GM21381 (cell line): ENCODE measurements at regions not wholly inside any gene's neighbourhood (a gene's known extent, or its start where the extent isn't known, plus 50 kb on each side); places are given as distances from the start of the nearest gene placed in this dataset.

Experiments used
- ATAC-seq: cut with Tn5 transposase; IDR thresholded peaks from one replicate; pipeline ENCODE4 v1.9.1; 2021; ENCODE audit warnings: mild to moderate bottlenecking, moderate library complexity; ENCODE audit not compliant: unreplicated experiment

DNA sequence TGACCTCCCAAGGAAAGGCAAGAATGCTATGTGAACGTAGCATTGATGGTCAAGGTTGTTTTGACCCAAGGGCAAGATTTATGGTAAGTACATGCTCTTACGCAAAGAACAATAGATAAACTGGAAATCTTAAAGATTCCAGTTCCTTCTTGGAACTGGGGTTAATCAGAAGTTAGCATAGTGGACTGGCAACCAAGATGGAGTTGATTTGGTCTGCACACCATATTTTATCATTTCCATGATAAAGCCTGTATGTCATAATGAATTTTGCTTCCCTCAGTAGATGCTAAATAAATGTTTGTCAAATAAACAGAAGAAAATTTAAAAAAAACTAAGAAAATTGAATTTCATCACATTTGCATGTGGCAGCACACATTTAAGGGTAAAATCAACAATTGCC, 242.4 kb upstream of the MEF2C start:
- no peak for ATAC-seq

DNA sequence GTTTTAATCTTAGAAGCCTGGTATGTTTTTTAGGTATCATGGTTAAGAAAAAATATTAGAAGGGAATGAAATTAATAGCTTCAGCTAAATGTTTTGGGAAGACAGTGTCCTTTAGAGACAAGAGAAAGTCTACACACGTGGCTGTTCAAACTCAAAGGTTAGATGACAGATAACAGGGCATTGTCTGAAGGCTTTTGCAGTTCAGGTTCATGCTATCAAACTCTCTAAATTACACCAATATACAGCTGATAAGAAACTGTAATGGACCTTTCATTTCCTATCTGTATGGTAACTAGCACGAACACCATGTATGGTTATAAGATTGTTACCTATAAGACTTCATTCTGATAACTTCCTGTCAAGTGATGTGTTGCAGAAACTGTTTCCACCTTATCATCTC, 240.6 kb upstream of the MEF2C start:
- ATAC-seq, result no peak

DNA sequence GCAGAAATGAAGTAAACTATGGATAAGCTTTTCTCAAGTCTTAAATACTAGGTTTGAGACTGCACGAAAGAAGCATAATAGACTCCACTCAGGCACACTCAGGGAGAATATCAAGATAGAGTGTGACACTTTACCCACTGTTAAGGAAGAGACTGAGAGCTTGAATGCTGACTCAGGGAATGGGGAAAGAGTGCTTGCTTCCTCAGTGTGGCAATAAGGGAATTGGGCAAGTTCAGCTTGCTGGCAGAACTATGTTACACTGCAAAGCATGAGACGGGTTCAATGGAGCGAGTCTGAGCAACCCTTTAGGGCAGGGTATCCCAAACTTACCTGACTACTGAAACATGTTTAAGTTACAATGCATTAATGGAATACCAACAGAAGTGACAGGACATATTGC, 237.7 kb upstream of the MEF2C start:
- no peak for ATAC-seq

DNA sequence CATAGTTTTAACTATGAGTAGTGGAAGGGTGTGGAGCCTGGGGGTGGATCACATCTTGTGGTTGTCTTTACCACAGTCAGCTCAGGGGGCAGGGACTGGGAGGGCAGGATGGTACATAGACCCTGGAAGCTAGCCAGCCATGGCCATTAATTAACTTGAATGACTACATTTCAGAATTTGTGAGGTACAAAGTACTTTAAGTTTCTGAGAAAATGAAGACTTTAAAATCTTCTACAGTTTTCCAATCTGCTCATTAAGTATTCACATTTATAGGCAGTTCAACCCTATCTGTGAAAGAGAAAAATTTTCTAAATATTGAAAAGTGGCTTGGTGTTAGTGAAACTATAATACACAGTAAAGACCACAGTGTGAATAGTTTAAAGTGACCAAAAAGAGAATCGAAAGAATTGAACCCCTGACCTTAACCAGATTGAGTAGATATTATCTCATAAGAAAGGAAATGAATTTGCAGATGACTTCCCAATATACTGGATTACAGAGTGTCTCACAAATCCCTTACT, 234.2 kb upstream of the MEF2C start:
- peak; percentile 95 for ATAC-seq

DNA sequence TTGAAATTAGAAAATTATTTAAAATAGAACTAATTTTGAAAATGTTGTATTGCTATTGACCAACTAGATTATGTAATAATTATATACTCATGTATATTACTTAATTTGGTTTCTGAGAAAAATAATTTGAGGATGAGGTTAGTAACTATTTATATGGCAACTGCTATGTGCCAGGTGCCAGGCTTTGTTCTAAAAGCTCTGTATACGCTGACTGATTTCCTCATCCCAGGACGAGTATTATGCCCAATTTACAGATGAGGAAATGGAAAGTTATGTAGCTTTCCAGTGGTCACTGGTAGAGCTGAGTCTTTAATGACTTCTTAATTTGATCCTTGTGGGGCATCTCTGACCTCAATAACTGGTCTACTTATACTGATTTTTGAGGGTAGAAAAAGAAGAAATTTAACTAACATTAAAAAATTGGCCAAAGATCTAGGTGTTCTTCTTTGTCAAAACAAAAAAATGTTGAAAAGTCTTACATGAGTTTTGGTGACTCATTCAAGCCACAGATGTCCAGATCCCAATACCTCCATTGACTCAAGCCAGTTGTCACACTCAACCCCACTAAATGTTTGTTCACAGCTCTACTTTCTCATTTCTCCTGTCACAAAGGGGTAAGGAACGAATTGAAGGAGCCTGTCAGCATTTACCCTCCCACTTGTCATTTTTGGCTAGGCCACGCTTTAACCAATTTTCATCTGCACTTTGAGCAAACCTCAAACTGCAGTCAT, 228.1 kb upstream of the MEF2C start:
- no peak for ATAC-seq

DNA sequence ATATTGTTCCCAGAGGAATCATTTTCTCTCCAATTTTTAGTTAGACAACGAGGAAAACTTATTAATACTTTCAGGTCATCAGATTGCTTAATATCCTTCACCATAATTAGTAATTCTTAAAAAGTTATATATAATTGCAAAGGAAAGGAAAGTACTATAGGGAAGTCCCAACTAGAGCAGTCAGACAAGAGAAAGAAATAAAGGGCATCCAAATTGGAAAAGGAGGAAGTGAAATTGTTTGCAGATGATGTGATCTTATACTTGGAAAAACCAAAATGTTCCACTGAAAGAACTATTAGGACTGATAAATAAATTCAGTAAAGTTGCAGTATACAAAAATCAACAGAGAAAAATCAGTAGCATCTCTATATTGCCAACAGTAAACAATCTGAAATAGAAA, 223.5 kb upstream of the MEF2C start:
- ATAC-seq, result no peak

DNA sequence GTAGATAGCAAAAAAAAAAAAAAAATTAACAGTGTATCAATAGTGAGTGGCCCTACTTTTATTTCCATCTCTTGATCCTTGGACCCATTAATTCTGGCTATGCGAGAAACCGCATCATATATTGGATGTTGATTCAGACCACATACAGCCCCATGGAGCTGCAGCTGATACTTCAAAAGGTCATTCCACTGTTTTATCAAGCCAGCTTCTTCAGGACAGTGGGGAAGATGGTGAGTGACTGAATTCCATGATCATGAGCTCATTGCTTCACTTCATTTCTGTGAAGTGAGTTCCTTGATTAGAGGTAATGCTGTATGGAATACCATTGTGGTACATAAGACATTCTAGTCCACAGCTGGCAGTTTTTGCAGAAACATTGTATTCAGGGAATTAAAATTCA, 222.9 kb upstream of the MEF2C start:
- no peak for ATAC-seq

DNA sequence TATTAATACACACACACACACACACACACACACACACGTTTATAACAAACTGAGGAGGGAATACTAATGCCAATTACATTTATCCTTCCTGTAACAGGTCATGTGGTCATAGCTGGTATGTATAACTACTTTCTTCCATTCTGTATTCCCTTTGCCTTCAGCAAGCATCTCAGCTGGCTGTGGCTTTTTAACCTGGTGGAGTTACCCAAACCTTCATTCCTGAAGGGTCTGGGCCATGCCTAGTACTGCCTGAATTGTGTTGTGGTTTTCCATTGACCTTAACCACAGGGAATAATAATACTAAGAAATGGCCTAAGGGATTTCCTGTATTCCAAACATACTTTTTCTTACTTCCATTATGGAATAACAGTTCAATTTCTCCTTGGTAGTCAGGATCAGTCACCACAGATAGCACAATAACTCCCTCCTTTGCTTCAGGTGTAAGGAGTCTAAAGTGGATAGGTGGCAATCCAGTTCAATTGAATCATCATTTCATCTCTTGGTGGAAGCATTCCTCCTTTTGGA, 222.2 kb upstream of the MEF2C start:
- ATAC-seq, result no peak

DNA sequence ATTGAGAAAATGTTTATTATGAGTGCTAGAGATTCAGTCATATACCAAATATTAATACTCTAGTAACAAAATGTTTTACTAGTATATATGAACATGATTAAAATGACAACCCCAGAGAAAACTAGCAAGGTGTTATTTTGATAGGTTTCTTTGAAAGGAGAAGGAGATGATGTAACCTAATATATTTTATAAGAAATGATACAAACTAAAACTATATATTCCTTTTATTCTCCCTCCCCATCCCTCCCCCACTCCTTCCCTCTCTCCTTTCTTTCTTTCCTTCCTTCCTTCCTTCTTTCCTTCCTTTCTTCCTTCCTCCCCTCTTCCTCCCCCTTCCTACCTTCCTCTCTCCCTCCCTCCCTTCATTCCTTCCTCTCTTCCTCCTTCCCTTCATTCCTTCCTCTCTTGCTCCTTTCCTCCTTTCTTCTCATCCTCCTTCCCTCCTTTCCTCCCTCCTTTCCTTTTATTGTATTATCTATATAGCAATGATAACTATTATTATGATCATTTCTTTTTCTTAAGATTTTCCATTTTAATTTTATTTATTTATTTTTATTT, 215.3 kb upstream of the MEF2C start:
- ATAC-seq, result no peak

DNA sequence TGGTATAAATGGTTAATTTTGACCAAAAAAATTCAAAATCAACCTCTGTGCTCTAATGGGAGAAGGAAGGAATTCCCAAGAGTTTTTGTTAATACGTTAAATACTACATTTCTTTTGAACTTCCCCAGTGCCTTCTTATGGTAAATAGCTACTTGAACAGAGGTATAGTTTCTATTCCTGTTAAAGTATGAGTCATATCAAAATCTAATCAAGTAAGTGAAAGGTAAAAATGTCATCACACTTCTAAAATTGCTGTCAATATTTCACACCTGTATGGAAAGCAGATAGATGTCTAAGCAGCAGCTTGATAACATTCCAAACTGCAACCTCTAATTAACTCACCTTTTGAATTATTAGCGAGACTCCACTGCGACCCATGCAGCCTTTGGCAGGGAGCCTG, 214.1 kb upstream of the MEF2C start:
- ATAC-seq, result peak; percentile 90

DNA sequence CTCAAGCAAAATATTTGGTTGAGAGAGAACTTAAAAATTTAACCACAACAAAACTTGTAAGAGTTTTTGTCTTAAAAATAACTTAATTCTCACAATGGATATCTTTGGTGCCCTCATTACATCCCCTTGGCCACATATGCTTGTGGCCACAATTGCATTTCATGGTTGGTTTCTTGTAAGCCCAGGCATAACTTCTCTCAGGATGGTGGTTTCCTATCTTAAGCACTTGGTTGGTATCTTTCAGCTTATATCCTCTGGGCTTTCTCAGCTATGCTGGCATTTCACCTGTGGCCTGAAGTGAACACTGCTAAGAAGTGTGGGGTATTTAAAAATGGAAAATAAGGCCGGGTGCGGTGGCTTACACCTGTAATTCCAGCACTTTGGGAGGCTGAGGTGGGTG, 212.4 kb upstream of the MEF2C start:
- no peak for ATAC-seq

DNA sequence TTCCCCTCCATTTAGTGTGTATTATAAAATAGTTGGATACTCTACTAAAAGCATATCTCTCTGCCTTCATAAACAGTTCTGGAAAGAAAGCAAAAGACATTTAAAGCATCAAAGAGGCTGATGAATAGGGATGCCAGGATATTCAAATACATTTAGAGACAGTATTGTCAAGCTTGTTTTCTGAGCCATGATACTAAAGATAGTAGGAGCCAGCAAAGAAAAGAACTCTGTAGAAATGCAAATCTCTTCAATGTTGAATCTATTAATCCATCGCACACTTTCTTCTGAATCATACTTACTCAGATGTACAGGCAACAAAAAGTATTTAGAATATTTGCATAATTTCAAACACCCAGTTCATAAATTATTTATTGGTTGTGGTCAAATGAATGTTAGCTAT, 207.1 kb upstream of the MEF2C start:
- ATAC-seq, result no peak

DNA sequence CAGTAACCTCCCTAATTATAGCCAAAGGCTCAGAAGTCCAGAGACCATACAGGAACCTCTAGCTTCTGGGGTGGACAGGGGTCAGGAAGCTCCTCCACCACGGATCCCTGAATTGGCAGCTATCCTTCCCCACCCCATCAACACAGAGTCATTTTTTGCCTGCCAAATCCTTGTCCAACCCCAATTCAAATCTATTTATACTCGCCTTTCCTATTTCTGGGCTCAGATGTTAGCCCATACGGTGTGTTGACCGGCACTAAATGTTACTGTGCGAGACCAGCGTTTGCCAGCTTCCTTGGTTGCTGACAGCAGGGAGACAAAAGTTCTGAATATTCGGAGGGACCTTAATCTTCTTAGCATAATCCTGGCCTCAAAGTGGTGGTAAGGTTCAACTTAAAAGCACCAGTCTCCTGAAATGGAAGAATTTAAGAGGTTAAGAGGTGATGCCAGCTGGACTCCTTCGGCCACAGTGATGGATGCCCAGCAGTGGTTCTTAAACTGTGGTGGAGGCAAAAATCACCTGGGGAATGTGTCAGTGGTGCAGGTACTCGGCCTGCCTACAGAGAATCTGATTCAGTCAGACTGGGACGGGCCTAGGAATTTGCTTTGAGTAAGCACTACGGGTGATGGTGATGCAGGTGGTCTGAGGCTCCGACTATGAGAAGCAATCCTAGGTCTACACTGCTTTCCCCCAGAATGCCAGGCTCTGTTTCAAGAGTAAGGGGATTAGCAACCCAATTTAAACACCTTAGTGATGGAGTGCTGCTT, 204.8 kb upstream of the MEF2C start:
- no peak for ATAC-seq

DNA sequence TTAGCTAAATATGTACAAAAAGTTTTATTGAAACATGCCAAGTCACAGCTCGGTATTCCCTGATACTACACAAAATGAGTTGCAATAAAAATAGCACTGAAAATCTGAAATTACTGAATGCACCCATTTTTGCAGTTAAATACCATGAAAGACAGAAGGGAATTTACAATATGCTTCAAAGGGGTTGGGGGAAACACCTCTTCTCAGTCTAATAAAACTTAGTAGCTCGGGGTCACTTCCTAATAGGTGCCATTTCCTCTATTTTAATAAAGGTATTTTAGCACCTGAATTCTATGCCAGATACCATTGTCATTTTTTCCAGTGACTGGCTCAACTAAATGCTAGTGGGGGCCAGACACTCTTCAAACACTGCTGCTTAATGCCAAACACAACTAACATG, 204.1 kb upstream of the MEF2C start:
- no peak for ATAC-seq

DNA sequence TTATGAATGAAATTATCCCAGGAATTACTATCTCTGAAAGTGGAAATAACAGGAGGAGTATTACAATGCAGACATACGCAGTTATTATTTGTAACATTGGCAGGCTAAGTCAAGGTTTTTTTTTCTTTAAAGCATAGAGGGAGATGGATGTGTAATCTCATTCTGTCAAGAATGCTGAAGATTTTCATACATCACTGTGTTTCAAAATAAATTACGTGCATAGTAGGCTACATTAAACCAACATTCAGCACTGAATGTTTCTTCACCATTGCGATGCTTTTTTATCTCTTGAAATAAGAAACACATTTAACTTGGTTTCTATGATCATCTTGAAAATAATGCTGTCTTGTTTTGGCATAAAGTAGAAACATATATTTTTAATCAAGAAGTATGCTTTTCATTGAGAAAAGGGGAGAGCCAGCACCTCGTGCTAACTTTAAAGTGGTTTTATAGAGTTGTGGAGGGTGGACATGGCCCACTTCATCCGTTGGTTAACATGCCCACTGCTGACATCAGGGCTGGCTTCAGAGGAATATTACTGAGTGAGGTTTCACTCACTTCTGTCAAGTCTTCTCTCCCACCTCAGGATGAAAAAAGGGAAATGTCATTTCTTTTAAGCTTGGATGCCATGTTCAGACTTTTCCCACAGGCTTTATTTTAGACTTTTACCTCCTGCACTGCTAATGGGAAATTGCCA, 203.6 kb upstream of the MEF2C start:
- ATAC-seq, result no peak

DNA sequence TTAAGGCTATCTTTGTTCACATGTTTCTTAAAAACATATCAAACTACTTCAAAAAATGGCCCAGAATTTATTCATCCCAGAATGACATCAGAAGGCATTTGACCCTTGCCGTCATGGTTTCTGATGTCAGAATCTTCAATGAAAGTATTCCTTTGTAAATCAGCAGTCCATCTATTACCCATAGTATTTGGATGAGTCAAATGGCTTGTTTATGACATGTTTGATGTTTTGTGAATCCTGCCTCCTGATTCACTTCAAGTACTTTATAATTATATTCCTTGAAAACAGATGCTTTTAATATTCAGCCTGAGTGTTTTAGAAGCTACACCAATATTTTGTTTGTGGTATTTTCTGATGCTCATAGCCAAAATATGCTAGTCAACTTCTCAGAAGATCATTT, 200.8 kb upstream of the MEF2C start:
- ATAC-seq, result no peak

DNA sequence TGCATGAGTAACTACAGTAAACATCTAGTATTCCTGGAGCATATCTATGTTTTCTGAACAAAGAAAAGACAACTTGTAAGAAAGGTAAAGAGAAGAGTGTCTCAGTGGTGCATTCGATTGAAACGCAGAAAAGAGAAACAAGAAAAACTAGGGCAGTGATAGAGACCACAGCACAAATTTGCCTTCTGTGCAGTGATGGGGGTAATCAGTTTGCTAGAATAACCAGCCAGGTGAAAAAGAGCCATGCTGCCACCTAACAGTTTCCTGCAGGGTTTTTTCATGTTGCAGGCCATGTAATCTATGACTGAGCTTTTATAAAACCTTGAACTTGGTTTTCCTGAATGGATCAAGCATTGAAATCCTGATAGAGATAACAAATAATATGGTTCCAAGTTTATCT, 198.4 kb upstream of the MEF2C start:
- peak; percentile 70 for ATAC-seq

DNA sequence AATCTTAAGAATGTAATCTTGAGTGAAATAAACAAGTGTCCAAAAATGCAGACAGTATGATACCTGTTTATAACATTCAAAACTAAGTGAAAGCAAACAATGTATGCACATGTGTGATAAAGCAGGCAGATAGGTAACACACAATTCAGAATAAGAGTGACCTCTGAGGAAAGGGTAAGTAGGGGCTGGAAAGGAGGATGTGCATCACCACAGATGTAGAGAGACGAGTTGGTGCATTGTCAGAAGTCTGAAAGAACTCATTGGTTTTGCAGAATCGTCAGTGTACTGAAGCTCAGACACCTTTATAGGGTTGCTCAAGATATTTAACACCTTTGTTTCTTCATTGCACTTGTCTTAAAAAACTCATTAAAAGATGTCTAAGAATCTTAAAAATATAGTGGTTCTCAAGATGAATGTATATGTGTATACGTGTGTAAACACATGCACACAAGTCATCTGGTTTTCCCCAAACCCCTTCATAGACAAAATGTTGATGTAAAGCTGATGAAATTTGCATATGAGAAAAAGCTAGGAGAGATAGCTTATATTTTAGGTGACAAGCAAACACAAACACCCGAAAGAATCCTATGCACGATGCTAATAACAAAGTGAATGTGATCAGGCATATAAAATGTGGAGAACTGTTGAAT, 197.6 kb upstream of the MEF2C start:
- ATAC-seq, result peak; percentile 56

DNA sequence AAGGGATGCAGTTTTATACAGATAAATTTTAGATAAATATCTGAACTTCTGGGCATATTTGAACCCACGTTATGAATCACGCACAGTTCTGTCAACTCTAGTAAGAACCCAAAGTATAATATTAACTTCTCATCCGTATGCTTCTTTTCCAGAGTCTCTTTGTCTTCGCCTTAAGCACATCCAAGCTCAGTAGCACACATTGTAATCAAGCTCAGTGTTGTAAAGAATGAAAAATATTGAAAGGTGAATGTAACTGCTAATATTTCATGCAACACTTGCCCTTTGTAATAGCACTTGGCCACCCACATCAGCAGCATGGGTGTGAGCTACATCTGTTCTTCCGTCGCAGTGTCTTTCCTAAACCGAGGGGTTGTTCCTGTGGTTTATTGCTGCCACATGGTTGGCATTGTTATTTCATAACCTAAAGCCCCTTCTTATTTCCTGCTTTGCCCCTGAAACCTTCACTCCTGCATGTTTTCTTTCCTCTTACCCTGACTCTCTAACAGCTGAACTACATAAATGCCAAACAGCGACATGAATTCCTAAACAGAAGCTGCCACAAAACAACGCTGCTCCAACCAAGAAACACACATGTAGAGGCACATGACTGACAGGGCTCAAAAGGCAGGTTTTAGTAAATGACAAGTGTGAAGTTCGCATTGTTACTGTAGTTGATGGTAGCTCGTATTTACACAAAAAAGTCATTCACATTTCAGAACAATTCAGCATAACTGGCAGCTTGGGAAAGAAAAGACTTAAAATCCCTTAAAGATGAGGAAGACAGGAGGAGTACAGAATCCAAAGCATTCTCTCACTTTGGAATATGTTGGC, 190.1 kb upstream of the MEF2C start:
- no peak for ATAC-seq

DNA sequence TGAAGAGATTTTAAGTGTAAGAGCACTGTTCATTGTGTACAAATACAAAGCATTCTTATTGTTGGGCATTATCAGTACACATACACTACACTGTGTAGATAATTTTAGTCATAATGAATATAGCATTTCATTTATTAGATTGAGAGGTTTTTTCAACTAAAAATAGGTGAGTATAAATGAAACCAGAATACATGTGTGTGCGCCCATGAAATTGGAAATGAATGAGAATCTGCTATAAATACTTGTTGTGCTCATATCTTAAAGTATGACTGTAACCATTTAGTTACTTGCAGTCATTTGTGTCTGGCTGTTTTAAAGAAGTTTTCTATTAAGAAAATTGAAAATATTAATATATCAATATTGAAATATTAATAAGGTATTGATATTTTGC, 189.0 kb upstream of the MEF2C start:
- ATAC-seq, result peak; percentile 54
